ENCODE measurements at regions not wholly inside any gene's neighbourhood (a gene's known extent, or its start where the extent isn't known, plus 50 kb on each side); places are given as distances from the start of the nearest gene placed in this dataset.

DNA sequence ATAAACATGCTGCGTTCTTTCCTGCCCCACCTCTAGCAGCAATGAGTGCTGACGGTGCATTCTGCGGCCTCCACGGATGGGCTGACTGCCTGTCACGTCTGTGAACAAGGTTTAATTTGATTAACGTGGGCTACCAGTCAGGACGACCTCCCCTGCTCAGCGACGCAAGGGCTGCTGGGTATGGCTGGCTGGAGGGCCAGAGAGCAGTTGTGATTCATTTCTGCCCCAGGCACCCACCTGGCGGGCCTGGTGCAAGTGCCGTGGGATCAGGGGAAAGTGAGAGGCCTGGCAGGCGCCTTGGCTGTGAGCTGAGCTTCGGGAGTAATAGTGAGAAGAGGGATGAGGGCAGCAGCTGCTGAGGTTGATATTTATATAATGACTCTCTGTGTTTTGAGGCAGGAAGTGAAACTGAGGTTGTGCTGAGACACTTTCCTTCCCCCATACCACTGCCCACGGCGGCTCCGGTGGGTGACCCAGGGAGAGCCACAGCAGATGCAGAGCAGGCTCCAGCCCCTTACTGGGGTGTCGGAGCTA, 190.4 kb upstream of the BCL6 start:
- TF ChIP-seq, protein P1, sequence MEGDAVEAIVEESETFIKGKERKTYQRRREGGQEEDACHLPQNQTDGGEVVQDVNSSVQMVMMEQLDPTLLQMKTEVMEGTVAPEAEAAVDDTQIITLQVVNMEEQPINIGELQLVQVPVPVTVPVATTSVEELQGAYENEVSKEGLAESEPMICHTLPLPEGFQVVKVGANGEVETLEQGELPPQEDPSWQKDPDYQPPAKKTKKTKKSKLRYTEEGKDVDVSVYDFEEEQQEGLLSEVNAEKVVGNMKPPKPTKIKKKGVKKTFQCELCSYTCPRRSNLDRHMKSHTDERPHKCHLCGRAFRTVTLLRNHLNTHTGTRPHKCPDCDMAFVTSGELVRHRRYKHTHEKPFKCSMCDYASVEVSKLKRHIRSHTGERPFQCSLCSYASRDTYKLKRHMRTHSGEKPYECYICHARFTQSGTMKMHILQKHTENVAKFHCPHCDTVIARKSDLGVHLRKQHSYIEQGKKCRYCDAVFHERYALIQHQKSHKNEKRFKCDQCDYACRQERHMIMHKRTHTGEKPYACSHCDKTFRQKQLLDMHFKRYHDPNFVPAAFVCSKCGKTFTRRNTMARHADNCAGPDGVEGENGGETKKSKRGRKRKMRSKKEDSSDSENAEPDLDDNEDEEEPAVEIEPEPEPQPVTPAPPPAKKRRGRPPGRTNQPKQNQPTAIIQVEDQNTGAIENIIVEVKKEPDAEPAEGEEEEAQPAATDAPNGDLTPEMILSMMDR (IDR thresholded peaks at IDR 0.05; ENCODE audit: low read depth, low read length), result no peak
- TF ChIP-seq, protein P2, sequence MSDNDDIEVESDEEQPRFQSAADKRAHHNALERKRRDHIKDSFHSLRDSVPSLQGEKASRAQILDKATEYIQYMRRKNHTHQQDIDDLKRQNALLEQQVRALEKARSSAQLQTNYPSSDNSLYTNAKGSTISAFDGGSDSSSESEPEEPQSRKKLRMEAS (IDR thresholded peaks at IDR 0.05; ENCODE audit: low read depth, low read length), result no peak
- TF ChIP-seq MYC (IDR thresholded peaks at IDR 0.05; ENCODE audit: low read depth, low read length) (no peak), POLR2A (IDR thresholded peaks at IDR 0.05; ENCODE audit: extremely low read depth, insufficient read length) (no peak)
